Stimulated activated CD4-positive, alpha-beta T cell treated with anti-CD3 and anti-CD28 coated beads, Interleukin-12 subunit alpha, Interleukin-12 subunit beta, amount 100 ng/mL, for 24 hours (primary cell): ENCODE measurements at regions not wholly inside any gene's neighbourhood (a gene's known extent, or its start where the extent isn't known, plus 50 kb on each side); places are given as distances from the start of the nearest gene placed in this dataset.
"Not testable (repeated sequence)": the region's sequence is repeated elsewhere in the genome, so short reads cannot be mapped to it uniquely, and the experiment has no call there.

Source experiments
- DNase-seq, 2 experiments: peaks; one replicate each; pipeline ENCODE4 v3.0.0-alpha.2; 2020; ENCODE audit warnings: low read depth in 2 of 2

DNA sequence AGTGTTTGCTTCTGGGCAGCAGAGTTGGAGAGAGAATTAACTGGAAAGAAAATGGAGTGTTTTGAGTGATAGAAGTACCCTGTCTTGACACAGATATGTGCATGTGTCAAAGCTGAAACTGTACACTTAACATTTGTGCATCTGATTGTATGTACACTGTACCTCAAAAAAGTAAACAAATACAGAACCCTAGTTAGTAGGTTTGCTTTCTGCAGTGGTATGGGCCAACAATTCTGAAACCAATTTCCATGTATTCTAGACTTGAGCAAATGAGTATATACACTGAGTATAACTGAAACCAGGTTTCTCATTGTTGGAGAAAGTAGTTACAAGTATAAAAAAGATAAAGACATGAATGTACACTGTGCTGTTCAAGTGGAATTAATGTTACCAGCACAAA is 52.4 kb downstream of the ELAPOR2 start:
- no peak for DNase-seq

DNA sequence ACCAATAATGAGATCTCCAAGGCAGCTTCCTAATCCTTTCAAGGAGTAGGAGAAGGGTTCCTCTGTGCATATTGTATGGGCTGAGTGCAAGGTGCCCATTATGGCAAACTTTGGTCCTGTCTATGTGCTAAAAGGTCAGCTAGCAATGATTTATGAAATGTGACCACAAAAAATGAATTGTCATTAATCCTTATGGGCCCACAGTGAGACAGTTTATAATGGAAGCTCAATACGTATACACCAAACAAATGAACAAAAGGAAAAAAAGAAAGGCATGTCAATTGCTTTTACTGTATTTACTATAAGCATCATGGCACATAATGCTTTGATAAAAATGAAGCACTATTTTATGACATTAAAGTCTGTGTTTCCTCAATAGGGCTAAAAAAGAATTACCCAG is 54.5 kb downstream of the ELAPOR2 start:
- no peak for DNase-seq

DNA sequence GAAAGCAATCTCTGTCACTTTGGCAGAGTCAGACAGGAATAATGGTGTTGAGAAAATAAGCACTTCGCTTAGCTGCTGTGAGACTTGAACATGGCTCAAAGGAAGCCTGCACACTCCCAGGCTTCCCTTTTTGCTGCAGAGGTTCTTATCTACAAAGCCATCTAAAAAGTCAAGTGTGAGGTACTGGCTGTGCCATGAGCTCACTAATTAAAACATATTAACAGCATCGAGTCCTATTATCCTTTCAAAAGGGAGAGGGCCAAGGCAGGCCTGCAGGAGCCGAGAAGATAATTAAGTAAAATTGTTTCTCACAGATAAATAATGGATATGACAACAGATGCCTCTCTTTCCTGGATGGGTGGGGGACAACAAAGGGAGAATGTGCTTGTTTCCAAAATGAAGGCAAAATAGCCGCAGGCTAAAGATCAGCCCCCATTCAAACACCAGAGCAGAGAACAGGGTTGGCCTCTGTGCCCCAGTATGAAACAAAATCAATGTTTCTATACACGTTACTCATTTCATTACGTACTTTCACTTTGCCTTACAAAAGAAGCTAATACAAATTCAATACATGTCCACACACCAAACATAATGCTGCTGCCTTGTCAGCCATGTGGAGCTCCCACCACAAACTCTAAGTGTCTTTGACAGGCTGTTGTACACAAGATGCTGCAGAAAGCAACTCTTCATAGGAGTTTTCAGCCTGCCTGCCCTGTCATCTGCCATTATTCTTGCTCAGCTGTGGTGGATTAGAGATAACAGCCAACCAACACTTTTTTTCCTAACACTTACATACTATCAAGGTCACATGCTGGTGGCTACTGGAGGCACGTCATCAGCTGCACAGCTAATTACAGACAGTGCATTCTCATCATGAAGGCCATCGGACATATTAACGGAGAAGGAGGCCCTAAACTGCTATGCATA is 55.3 kb downstream of the ELAPOR2 start:
- no peak for DNase-seq

DNA sequence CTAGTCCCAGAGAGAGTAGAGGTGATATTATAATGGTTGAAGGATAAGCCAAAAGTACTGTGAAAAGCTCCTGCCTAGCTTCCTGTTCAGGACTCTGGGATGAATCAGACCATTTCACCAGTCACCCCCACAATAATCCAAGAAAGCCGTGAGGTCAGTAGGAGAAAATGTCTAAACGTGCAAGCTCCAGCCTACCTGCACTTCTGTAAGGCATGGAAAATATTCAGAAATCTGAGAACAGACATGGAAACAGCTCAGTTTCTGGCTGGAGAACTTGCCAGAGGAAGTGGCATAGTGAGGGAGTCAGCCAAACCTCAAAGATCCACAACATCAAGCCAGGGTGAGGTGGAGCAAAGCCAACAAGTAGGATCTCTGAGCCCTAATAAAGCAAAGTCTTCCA is 58.2 kb downstream of the ELAPOR2 start:
- DNase-seq, result no peak

DNA sequence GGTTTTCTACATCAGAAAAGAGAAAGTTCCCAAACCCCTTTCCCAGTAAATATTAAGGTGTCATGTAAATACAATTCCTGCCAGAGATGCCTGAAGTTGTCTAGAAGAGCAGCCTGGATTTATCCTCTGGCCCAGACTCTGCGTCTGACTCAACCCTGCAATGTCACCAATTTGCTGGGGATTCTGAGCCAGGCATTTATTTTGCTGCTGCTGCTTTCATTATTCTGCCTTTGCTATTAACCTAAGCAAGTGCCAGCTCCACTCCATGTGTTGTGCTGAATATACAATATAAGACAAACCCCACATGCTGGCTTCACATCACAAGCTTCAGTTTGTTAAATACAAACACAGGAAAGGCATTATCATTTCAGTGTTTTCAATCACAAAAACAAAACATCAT is 59.1 kb downstream of the ELAPOR2 start:
- DNase-seq, result no peak

DNA sequence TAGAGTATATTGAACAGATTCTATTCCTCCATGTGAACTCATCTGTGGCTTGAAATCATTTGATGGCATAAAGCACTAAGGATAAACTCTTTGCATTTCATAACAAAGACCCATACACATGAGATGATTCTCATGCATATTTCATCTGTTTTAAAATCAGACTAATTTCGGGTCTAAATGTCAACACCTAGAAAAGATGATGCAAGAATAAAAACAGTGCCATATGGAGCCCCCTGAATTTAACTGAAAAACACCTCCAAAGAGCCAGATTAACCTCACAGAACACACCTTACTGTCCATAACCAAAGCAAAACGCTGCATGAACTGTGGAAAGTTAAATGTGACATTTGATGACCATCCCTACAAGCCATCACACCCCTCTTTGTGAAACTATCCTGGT is 59.7 kb downstream of the ELAPOR2 start:
- DNase-seq, result no peak

DNA sequence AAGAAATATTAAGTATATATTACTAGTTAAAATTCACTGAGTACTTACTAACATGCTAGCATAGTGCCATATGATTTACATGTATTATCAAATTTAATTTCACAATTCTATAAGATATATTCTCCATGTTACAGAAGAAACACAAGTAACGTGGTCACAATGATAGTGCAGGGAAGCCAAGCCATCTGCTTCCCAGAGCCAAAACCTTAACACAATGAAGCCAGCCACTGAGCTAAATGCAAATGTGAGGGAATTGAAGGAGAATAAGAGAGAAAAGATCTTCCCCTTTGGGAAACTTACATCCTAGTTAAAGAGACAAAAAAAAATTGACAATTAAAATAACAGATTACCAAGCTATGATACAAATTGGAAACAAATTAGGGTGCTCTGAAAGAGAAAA is 63.6 kb downstream of the ELAPOR2 start:
- no peak for DNase-seq

DNA sequence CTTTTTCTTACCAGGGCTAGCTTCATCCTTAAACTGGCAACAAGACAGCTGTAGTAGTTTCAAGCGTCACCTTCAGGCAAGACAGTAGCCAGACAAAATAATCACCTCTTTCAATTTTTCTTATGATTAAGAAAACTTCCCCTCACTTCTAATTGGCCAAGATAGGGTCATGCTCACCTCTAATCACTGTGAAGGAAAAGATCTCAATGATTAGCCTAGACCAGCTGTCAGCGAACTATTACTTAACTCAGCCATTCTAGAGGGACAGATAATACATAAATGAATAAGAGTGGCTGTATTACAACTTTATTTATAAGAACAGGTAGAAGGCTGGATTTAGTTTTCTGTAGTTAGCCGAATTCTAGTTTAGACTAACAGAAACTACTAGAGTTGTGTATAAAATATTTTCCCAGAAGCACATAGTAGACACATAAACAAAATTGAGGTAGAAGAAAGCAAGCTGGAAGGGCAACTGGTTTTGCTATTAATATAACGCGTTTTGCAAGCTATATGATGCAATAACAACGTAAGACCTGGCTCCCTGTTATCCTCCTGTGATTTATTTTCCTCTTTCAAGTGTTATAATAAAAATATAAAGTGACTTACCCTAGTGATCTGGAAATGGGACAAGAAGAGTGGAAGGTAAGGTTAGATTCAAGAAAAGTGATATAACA is 64.3 kb downstream of the ELAPOR2 start:
- no peak for DNase-seq

DNA sequence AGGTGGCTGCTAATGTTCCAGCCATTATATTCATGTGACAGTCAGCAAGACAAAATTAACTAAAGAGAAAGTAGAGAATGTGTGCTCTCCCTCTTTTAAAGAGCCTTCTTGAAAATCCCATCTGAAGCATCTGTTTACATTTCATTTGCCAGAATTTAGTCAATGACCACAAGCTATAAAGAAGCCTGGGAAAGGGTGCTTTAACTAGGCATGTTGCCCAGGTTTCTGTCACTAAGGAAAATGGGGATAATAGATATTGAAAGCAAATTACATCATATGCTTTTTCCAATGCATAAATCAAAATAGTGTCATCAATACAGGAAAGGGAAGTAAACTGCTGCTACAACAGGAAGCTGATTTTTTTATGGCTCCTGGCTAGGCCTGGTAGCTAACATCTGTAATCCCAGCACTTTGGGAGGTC is 67.7 kb downstream of the ELAPOR2 start:
- no peak for DNase-seq

DNA sequence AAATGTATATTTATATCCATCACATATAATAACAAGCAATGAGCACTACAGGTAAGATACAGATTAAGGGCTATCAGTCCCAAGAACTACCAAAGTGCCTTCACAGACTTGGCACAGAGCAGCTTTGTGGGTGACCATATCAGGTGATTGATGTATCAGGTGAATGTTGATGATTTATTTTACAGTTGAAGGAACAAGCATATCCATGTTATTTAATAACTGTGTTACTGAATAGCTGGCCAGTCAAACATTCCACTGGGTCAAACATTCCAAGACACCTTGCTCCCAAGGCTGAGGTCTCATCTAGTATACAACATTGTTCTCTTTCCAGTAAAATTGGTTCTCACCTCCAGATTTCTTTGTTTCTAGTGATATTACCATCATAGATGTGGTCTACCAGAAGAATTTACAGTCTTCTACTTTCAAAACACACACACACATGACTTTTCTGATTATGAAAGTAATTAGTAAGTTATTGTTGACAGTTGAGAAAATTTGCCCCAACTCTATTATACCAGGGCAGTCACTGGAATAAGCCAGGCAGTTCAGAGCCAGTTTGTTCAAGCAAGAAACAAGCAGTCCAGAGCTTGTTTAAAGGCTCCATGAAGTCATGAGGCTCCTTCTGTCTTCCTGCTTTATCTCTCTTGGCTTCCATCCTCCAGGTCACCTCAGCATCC is 68.2 kb downstream of the ELAPOR2 start:
- DNase-seq, result no peak

DNA sequence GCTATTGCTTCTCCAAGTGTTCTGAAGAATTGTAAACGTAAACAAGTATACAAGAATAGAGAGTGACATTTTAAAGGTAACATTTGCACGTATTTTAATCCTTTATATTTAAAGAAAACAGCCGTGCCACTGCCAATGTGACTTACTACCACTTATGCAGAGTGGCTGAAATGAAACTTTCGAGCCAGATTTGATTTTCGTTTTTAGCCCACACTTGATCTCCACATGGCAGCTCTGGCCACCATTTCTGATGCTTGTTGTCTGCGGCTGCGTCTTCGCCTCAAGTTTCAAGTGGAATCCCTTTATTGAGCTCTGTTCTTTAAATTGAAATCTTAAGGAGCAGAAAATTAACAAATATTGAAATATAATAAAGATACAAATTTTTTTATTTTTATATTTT is 70.0 kb downstream of the ELAPOR2 start:
- DNase-seq, result no peak

DNA sequence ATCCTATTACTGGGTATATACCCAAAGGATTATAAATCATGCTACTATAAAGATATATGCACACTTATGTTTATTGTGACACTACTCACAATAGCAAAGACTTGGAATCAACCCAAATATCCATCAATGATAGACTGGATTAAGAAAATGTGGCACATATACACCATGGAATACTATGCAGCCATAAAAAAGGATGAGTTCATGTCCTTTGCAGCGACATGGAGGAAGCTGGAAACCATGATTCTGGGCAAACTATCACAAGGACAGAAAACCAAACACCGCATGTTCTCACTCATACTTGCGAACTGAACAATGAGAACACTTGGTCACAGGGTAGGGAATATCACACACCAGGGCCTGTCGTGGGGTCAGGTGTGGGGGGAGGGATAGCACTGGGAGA is 71.6 kb downstream of the ELAPOR2 start:
- DNase-seq, result not testable (repeated sequence)

DNA sequence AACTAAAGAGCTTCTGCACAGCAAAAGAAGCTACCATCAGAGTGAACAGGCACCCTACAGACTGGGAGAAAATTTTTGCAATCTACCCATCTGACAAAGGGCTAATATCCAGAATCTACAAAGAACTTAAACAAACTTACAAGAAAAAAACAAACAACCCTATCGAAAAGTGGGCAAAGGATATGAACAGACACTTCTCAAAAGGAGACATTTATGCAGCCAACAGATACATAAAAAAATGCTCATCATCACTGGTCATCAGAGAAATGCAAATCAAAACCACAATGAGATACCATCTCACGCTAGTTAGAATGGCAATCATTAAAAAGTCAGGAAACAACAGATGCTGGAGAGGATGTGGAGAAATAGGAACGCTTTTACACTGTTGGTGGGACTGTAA is 72.1 kb downstream of the ELAPOR2 start:
- DNase-seq, result not testable (repeated sequence)

DNA sequence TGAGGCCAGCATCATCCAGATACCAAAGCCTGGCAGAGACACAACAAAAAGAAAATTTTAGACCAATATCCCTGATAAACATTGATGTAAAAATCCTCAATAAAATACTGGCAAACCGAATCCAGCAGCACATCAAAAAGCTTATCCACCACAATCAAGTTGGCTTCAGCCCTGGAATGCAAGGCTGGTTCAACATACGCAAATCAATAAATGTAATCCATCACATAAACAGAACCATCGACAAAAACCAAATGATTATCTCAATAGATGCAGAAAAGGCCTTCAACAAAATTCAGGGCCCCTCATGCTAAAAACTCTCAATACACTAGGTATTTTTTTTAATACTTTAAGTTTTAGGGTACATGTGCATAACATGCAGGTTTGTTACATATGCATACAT is 74.1 kb downstream of the ELAPOR2 start:
- DNase-seq, result not testable (repeated sequence)

DNA sequence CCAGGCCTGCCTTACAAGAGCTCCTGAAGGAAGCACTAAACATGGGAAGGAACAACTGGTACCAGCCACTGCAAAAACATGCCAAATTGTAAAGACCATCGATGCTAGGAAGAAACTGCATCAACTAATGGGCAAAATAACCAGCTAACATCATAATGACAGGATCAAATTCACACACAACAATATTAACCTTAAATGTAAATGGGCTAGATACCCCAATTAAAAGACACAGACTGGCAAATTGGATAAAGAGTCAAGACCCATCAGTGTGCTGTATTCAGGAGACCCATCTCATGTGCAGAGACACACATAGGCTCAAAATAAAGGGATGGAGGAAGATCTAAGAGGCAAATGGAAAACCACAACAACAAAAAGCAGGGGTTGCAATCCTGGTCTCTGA is 75.8 kb downstream of the ELAPOR2 start:
- DNase-seq, result not testable (repeated sequence)

DNA sequence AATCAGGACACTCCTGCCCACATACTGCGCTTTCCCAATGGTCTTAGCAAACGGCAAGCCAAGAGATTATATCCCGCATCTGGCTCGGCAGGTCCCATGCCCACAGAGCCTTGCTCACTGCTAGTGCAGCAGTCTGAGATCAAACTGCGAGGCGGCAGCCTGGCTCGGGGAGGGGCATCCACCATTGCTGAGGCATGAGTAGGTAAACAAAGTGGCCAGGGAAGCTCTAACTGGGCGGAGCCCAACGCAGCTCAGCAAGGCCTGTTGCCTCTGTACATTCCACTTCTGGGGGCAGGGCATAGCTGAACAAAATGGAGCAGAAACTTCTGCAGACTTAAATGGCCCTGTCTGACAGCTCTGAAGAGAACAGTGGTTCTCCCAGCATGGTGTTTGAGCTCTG is 77.5 kb downstream of the ELAPOR2 start:
- DNase-seq, result not testable (repeated sequence)

DNA sequence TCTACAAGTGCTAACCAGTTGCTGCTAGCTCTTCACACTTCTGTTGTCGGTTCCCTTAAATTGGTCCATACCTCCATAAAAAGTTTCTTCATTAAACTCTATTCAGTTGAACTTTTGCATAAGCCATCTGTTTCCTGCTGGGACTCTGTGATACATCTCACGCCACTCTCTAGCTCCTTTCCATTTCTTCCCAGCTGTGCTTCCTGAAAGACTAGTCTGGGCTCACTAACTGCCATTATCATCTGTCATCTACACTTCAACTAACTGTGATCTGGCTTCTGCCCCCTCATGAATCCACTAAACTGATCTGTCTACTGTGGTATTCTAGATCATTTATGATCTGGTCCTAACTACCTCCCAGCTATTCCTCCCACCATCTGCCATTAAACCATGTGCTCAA is 78.3 kb downstream of the ELAPOR2 start:
- no peak for DNase-seq

DNA sequence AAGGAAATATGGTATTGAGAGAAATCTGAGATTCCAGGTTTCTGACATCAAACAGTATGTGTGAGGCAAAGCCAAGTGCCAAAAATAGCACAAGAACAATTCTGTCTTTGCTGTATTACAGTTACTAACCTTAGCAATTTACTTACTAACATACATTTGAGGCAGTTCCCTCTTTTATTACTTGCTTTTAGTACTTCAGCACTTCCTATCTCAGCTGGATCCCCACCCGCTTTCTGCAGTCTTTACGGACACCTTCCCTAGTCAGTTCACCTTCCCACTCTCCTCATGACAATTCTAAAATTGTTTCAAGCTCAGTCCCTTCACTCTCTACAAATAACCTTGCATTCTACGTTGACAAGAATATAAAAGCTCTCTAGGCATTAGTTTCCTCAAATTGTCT is 79.2 kb downstream of the ELAPOR2 start:
- no peak for DNase-seq

DNA sequence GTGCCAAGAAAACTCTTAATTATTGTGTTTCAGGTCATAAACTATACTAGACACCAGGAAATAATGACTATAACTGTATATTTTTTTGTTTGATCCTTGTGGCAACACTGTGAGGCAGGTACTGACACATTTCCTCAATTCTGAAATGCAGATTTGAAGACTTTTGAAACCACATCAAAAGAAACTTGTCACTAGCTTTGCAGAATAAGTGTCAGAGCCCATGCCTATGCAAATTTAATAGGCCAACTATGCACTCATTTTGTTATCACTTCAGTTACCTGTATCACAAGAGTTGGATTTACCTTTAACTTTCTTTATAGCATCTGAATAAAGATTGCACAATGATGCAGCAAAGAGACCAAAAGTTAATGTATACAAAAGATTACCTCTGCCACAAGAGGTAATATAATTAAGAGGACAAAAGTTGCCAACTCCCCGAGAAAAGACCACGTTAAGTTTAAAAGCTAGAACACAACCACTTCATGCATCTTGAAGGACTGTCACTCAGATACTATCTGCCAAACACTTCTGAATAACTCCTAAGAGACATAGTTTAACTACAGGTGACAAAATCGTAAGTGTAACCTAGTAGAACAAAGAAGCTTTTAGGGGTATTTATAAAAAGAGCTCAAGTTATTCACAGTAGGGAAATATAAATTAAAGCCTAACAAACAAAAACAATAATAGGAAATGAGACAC is 80.5 kb downstream of the ELAPOR2 start:
- no peak for DNase-seq

DNA sequence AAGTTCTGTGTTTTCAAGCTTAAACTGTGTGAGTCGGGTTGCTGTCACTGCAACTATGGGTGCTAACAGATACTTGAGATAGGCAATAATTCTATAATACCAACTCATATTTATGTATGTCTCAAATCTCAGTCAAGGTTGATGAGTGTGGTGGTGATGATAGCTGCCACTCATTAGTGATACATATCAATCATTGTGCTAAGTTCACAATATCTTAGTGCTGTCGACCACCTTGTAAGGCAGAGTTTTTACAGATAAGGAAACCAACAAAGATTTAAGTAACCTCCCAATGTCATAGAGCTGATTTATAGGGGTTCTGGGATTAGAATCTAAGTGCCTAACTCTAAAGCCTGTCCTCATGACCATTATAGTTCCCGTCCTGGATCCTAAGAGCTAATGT is 82.5 kb downstream of the ELAPOR2 start:
- no peak for DNase-seq

DNA sequence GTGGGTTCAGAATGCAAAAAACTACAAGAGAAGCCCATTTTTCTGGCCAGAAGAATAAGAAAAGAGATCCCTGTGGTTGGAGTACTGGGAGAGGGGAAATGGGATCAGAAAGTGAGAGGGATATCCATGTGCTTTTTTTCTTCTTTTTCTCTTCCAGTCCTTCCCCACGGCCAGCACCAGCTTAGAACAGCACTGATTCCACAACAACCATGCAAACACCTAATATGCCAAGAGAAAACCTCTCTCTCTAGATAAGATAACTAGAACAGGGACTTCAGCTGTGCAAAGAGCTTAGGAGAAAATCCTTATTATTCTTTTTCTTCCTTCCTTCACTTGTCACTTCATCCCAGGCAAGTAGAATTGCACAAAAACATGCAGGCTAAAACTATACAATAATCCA is 83.5 kb downstream of the ELAPOR2 start:
- DNase-seq, result no peak

DNA sequence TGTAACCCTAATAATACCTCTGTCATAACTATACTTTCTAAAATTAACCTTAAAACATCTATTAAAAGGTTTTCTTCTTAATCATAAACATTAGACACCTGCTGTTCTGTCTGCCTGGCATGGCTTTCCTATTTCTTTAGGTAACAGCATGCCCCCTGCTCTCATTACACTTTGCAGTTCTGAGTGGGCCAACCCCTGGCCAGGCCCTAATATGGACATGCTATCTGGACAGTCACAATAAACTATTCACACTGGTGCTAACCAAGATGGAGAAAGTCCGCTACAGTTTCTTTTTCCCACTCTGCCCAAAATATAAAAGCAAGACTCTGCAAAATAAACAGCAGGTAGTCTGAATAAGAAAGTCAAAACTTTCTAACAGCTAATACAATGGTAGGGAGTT is 84.0 kb downstream of the ELAPOR2 start:
- no peak for DNase-seq
